Astrocyte (in vitro differentiated cells and primary cell): ENCODE measurements at regions not wholly inside any gene's neighbourhood (a gene's known extent, or its start where the extent isn't known, plus 50 kb on each side); places are given as distances from the start of the nearest gene placed in this dataset.
A peak's percentile ranks its signal among the peaks of the same experiment; 100 is the strongest.

Experiments used
- DNase-seq: peaks from one replicate; pipeline ENCODE4 v3.0.0-alpha.2; 2010; ENCODE audit warnings: low read depth
- FAIRE-seq: peaks from 2 replicates; lab custom pipeline; 2011; peaks lifted over from hg19 to GRCh38; lab: Jason Lieb, UNC
- H2AFZ ChIP-seq: 2 replicates; pipeline ENCODE4 v1.6.0; 2012; ENCODE audit warnings: low read depth, low read length, inconsistent platforms
- H3K27ac ChIP-seq: 2 replicates; pipeline ENCODE4 v1.5.1; 2011; ENCODE audit warnings: low read depth, low read length, inconsistent platforms
- H3K27me3 ChIP-seq: 2 replicates; pipeline ENCODE4 v1.6.0; 2011; ENCODE audit warnings: low read length, inconsistent platforms; ENCODE audit not compliant: insufficient read depth
- H3K36me3 ChIP-seq: 2 replicates; pipeline ENCODE4 v1.5.1; 2011; ENCODE audit warnings: low read length, inconsistent platforms; ENCODE audit not compliant: insufficient read depth
- H3K4me1 ChIP-seq: 2 replicates; pipeline ENCODE4 v1.5.1; 2011; ENCODE audit warnings: low read length, inconsistent platforms; ENCODE audit not compliant: insufficient read depth
- H3K4me2 ChIP-seq: 2 replicates; pipeline ENCODE4 v1.6.0; 2012; ENCODE audit warnings: low read length, inconsistent platforms
- H3K4me3 ChIP-seq: 2 replicates; pipeline ENCODE4 v1.5.1; 2011; ENCODE audit warnings: low read depth, mild to moderate bottlenecking, low read length, inconsistent platforms; ENCODE audit not compliant: insufficient read depth
- H3K79me2 ChIP-seq: 2 replicates; pipeline ENCODE4 v1.6.0; 2012; ENCODE audit warnings: mild to moderate bottlenecking, low read length, inconsistent platforms; ENCODE audit not compliant: insufficient read depth
- H3K9ac ChIP-seq: 2 replicates; pipeline ENCODE4 v1.6.0; 2012; ENCODE audit warnings: mild to moderate bottlenecking, low read length, inconsistent platforms
- H3K9me3 ChIP-seq: 2 replicates; pipeline ENCODE4 v1.5.1; 2012; ENCODE audit warnings: low read depth, mild to moderate bottlenecking, low read length, inconsistent platforms; ENCODE audit not compliant: insufficient read depth
- H4K20me1 ChIP-seq: 2 replicates; pipeline ENCODE4 v1.6.0; 2012; ENCODE audit warnings: low read length, inconsistent platforms; ENCODE audit not compliant: insufficient read depth
- H3K27ac Mint-ChIP-seq: one replicate; pipeline ENCODE4 v1.8.0; 2021; ENCODE audit warnings: mild to moderate bottlenecking, mixed read lengths; ENCODE audit not compliant: unreplicated experiment
- H3K27me3 Mint-ChIP-seq: one replicate; pipeline ENCODE4 v1.8.0; 2021; ENCODE audit warnings: low read depth, mixed read lengths; ENCODE audit not compliant: unreplicated experiment
- H3K36me3 Mint-ChIP-seq: one replicate; pipeline ENCODE4 v1.8.0; 2021; ENCODE audit warnings: low read depth, mixed read lengths; ENCODE audit not compliant: unreplicated experiment
- H3K4me1 Mint-ChIP-seq: one replicate; pipeline ENCODE4 v1.8.0; 2021; ENCODE audit warnings: low read depth, mixed read lengths; ENCODE audit not compliant: unreplicated experiment
- H3K4me3 Mint-ChIP-seq: one replicate; pipeline ENCODE4 v1.8.0; 2021; ENCODE audit warnings: mild to moderate bottlenecking, moderate library complexity, mixed read lengths; ENCODE audit not compliant: unreplicated experiment
- H3K9me3 Mint-ChIP-seq: one replicate; pipeline ENCODE4 v1.8.0; 2021; ENCODE audit warnings: mild to moderate bottlenecking, mixed read lengths; ENCODE audit not compliant: unreplicated experiment
- CTCF ChIP-seq: IDR thresholded peaks from 2 replicates; pipeline ENCODE4 v1.5.1; 2011; ENCODE audit warnings: low read depth, mild to moderate bottlenecking, inconsistent platforms, low read length, moderate library complexity; ENCODE audit not compliant: insufficient read depth
- EZH2 ChIP-seq: IDR thresholded peaks from 2 replicates; pipeline ENCODE4 v1.6.1; 2012; ENCODE audit warnings: mild to moderate bottlenecking, low read length, inconsistent platforms; ENCODE audit not compliant: insufficient read depth

- H3K27ac ChIP-seq = no peak overlapping the region
- peaks cover 72% of the 10 kb centered on the region for H3K79me2 ChIP-seq
- peak overlapping the region; percentile 84 for H3K27ac Mint-ChIP-seq
- FAIRE-seq = peak; percentile 5
- no peaks in the 10 kb centered on the region for H3K36me3 ChIP-seq
- H3K4me1 Mint-ChIP-seq = peaks cover 20% of the 10 kb centered on the region
- H3K4me1 ChIP-seq = peaks cover 8% of the 10 kb centered on the region
- H3K9me3 ChIP-seq = no peaks in the 10 kb centered on the region
- H3K27me3 ChIP-seq = no peaks in the 10 kb centered on the region
- H3K4me3 Mint-ChIP-seq = no peak overlapping the region
- TF ChIP-seq EZH2 (no peak), CTCF (no peak)
- peaks cover 72% of the 10 kb centered on the region for H4K20me1 ChIP-seq
- peak overlapping the region; percentile 11 for H3K4me2 ChIP-seq
- H3K27me3 Mint-ChIP-seq = no peaks in the 10 kb centered on the region
- H3K4me3 ChIP-seq = no peak overlapping the region
- no peaks in the 10 kb centered on the region for H3K9me3 Mint-ChIP-seq
- H2AFZ ChIP-seq = no peak overlapping the region
- peak; percentile 57 for DNase-seq
- peaks cover 13% of the 10 kb centered on the region for H3K36me3 Mint-ChIP-seq
- no peak overlapping the region for H3K9ac ChIP-seq
Observed at GRCh38 chr19:7417671-7418324, 69.1 kb downstream of the ARHGEF18 start.

GRCh38 chr19:7418596-7418995, 69.9 kb downstream of the ARHGEF18 start:
- H3K27ac ChIP-seq = no peak overlapping the region
- H4K20me1 ChIP-seq = peaks cover 71% of the 10 kb centered on the region
- TF ChIP-seq CTCF (no peak), EZH2 (no peak)
- H3K27me3 Mint-ChIP-seq = no peaks in the 10 kb centered on the region
- H3K36me3 Mint-ChIP-seq = peaks cover 11% of the 10 kb centered on the region
- DNase-seq = no peak
- peak overlapping the region; percentile 11 for H3K4me2 ChIP-seq
- H3K27me3 ChIP-seq = no peaks in the 10 kb centered on the region
- no peak for FAIRE-seq
- H3K4me3 Mint-ChIP-seq = no peak overlapping the region
- no peak overlapping the region for H2AFZ ChIP-seq
- H3K79me2 ChIP-seq = peaks cover 67% of the 10 kb centered on the region
- no peaks in the 10 kb centered on the region for H3K9me3 Mint-ChIP-seq
- peaks cover 20% of the 10 kb centered on the region for H3K4me1 Mint-ChIP-seq
- no peak overlapping the region for H3K27ac Mint-ChIP-seq
- H3K9me3 ChIP-seq = no peaks in the 10 kb centered on the region
- H3K4me1 ChIP-seq = peaks cover 8% of the 10 kb centered on the region
- H3K4me3 ChIP-seq = no peak overlapping the region
- H3K36me3 ChIP-seq = no peaks in the 10 kb centered on the region
- H3K9ac ChIP-seq = no peak overlapping the region

GRCh38 chr19:7419153-7419552, 69.7 kb downstream of the PEX11G start:
- TF ChIP-seq EZH2 (no peak), CTCF (no peak)
- Mint-ChIP-seq H3K27me3 (no peaks in the 10 kb centered on the region), H3K36me3 (peaks cover 10% of the 10 kb centered on the region), H3K4me1 (peaks cover 20% of the 10 kb centered on the region), H3K27ac (no peak overlapping the region), H3K9me3 (no peaks in the 10 kb centered on the region), H3K4me3 (no peak overlapping the region)
- DNase-seq = no peak
- Histone ChIP-seq H4K20me1 (peaks cover 66% of the 10 kb centered on the region), H2AFZ (no peak overlapping the region), H3K79me2 (peaks cover 62% of the 10 kb centered on the region), H3K9me3 (no peaks in the 10 kb centered on the region), H3K4me1 (peaks cover 8% of the 10 kb centered on the region), H3K36me3 (no peaks in the 10 kb centered on the region), H3K27me3 (no peaks in the 10 kb centered on the region), H3K9ac (no peak overlapping the region), H3K4me2 (no peak overlapping the region), H3K27ac (no peak overlapping the region), H3K4me3 (no peak overlapping the region)
- no peak for FAIRE-seq
